NCI-H524 treated with DMSO at 0.1 percent for 48 hours (cell line): ENCODE measurements at regions not wholly inside any gene's neighbourhood (a gene's known extent, or its start where the extent isn't known, plus 50 kb on each side); places are given as distances from the start of the nearest gene placed in this dataset.

Experiments
- DNase-seq: peaks from one replicate; lab custom pipeline; 2025; lab: John Stamatoyannopoulos, UW

DNA sequence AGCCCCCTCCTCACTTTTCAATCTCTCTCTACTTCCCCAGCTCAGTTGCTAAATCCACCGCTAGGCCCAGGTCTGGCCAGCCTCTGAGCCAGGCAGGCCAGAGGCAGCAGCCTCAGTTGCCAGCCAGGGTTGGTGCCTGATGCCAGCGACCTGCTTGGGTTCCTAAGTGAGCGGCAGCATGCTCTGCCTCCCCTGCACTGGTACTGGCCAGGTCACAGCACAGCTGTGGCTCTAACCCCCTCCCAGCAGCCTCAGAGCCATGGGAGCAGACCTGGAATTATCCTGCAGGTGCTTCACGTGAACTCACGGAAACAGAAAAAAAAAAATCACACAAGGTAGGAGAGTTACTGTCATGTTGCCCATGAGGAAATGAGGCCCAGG, 82.5 kb upstream of the ATF3 start:
- DNase-seq = no peak

DNA sequence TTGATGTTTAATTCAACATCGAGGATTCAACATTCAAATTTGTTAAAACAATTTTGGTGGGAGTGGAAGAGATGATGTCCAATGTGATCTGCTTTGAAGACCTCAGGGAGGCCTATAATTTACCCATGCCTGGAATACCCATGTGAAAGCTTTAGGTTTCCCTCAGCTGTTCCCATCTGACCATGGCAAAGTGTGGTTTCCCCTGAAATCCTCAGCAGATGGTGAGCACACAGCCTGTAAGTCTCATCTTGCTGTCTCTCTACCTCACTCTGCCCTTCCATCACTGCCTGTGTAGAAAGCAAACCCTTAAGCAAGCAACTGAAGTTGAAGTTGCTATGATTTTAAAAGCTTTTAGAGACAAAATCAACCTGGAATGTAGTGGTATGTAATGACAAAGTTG, 80.1 kb upstream of the ATF3 start:
- DNase-seq = peak; percentile 47

DNA sequence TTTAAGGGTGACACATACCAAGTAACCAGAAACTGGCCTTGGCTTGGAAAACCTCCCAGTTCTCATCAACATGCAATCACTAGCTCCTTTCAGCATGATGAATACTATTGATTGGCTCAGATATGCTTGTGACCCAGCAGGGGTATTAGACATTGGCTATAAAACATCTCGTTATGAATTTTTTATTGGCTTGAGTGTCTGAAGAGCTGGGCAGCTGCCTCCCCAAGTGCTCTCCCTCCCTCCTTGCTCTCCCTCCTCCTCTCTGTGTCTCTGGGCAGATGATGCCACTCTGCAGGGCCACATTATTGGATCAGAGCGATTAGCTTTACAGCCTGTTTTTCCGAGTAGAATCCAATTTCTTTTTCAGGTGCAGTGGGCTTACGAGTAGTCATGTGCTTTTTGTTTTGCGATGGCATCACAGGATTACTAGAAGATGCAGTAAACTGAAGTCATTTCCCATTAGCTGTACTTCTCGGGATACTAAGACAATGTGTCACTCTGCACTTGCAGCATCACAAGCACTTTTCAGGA, 79.3 kb upstream of the ATF3 start:
- peak; percentile 89 for DNase-seq

DNA sequence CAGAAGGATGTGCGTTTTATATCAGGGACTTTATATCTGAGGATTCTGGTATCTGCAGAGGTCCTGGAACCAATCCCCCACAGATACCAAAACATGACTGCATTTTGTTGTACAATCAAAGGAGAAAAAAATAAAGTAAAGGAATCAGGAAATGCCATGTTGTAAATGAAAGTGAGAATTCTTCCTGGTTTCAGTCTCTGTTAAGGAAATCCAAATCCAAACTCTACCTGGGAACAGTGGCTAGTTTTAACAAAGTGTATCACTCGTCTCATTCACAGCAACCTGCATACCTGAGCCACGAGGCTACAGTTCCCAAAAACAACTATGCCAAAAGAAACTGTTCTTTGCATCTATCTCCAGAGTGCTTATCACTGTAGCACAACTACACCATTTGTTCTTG, 77.3 kb upstream of the ATF3 start:
- DNase-seq = no peak

DNA sequence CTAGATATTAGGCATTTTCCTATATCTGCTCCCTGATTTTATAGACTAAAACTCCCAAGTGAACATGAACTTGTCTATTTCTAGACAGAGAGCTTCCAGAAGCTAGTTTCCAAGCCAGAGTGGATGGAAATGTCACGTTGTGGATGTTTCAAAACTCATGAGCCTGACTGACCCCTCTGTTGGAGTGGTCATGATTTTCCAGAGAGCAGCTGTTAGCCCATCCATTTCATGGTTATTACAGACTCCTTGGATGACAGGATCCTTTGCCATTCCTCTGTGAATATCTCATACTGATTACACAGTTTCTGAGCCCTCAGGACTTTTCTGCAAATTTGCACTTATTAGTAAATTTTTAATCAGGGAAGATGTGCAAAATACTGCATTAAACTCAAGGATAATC, 76.8 kb upstream of the ATF3 start:
- no peak for DNase-seq

DNA sequence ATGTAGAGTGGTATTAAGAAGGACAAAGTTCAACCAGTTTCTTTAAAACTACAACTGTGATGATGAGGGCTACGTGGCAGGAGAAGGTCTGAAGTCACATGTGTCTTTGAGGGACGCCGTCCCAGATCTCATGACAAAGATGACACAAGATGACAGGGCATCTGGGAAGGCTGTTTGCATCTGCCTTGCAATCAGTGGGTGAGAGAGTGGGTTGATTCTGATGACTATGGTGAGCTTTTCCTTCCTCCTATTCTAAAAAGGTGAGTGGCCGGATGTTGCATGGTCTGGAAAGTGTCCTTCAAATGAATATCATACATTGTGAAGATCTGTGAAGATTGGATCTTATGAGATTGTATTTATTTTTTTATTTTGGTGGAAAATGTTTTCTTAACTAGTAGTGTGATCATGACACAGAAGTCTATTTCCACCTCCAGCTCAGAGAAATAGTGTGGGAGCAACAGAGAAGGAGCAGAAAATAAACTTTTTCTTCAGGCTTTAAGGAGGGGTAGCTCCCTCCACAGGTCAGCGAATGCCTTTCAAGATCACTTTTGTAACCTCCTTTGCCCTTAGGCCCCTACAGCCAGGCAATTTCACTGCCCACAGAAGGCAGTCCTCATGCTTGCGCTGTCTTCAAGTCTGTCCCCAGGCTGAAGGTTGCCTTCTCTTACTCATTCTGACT, 76.0 kb upstream of the ATF3 start:
- DNase-seq = no peak

DNA sequence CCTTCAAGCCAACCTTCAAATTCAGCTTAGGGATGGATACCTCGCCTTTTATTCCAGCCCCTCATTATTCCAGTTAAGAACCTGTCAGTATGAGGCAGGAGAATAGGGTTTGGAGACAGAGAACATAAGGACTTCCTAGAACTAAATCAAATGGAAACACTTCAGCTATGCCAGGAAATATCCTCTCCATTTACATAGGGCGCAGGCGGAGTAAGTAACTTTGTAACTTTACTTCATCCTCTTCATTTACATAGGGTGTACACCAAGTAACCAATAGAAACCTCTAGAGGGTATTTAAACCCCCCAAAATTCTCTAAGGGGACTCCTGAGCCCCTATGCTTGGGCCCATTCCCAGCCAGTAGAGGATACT, 75.4 kb upstream of the ATF3 start:
- DNase-seq = no peak

DNA sequence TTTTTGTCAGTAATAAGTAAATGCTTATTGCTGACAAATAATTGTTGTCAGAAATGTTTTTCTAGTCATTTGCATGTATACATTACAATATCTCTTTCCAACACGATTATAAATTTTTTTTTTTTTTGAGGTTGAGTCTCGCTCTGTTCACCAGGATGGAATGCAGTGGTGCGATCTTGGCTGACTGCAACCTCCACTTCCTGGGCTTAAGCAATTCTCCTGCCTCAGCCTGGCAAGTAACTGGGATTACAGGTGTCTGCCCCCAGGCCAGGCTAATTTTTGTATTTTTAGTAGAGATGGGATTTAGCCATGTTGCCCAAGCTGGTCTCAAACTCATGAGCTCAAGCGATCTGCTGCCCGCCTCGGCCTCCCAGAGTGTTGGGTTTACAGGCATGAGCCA, 72.0 kb upstream of the ATF3 start:
- no peak for DNase-seq

DNA sequence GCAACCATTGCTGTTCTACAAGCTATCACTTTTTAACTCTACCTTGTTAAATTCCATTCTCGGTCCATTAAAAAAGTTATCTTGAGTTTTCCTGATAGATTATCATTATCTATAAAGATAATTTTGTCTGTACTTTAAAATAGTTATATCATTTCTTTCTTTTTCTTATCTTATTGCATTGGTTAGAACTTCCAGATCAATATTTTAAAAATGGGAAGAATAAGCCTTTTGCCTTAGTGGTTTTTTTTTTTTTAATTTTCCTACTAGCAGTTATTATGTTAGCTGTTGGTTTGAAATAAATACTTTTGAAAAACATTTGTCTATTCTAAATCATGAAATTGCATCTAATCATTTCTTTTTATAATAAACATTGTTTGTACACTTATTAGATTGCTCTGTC, 71.0 kb upstream of the ATF3 start:
- DNase-seq = no peak

DNA sequence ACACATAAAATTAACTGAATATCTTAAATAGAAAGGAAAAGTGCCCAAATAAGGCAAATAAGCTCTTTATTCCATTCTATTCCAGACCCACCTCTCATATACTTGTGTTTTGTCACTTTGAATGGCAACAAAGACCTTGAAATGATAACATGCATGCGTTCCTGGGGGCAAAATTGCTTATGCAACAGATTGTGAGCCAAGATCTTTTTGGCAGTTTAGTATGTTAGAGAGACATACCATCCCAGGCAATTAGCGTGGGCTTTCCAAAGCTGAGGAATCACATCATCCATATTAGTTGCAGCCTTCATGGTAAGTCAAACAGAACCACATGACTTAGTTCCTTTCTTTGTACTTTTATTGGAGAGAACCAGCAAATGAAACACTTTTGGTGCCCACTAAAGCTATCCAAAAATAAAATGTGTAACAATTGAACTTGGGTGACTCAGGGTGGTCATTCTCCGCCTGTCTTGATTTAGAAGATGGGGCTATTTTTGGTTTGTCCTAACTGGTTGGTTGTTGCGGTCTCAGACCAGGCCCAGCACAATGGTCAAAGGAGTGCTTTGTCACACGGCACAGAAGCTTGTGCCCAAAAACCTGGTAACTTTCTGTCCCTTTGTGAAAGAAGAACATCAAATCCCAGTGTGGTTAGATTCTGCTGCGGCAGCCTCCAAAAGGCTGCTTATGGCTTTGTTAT, 68.7 kb upstream of the ATF3 start:
- DNase-seq = no peak

DNA sequence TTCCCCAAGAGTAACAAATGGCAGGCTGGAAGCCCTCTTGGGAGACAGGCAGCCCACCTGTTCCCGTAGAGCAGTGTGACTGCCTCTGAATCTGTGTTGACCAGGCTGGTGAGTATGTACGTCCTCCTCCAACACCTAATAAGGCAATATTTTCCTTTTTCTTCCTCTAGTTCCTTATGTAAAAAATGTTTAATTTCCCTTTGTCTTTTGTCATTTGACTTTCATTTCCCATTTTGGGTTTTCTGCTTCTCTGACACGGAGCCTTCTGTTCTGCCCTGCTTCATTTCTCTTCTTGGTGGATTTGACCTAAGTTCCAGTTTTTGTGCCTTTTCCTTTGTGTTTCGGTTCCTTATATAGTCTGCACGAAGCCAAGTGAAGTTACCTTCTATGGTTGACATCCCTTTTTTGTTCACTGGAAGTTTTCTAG, 65.8 kb upstream of the ATF3 start:
- no peak for DNase-seq

DNA sequence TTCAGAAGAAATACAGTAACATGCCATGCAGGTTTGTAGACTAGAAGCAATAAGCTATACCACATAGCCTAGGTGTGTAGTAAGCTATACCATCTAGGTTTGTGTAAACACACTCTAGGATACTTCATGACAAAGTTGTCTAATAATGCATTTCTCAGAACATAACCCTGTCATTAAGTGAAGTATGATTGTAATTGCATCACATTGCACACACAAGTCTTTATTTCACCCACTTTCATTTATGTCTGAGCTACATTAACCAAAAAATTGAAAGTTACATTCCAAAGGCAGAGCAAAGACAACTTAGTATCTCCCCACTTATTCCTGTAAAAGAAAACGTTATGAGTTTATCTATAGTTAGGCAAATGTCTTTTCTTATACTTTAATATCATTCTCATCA, 64.5 kb upstream of the ATF3 start:
- DNase-seq = no peak

DNA sequence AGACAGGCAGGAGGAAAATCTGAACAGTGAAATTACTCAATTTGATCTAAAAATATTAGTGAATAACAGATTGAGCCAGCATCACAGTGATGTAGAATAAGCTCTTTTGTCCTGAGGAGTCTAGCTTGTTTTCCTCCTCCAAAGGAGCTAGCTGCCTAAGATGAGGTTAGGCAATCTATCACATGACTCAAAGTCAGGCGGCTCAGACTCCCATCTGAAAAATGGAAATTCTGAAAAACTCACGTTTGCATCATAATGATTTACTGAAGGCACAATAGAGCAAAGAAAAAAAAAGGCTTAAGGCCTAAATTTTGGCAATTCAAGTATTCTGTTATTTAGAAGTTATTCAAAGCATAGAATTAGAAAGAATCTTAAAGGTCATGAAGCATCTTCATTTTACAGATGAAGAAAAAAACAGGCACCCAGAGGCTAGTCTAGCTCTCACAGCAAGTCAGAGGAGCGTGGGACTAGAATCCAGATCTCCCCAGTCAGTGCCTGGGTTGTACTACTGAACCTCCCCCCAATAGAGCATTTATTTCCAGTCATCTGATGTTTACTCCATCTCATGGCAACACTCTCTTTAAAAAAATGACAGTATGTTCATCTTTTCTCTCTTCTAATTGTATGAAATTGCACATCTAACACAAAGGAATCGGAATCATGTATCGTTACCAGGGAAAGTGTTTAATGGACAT, 62.5 kb upstream of the ATF3 start:
- DNase-seq = no peak

DNA sequence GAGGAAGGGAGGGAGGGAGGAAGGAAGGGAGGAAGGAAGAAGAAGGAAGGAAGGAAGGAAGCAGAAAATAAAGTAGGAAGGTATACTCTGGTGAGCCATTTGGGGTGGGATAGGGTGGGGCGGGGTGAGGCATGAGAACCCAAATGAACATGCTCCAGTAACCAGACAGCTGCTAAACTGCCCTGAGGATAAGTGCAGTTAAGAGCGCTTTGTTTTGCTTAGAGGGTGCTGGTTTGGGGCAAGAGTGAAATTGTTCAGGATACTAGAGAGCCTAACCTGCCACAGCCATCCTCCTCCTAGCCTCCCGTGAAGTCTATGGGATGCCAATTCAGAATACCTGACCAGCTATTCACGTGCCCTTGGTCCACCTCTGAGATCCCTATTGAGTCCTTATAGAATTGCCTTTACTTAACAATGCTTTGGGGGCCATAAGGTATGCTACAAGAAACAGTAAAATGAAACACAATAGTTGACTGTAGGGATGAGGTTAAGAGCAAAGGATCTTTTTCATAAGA, 59.0 kb upstream of the ATF3 start:
- no peak for DNase-seq

DNA sequence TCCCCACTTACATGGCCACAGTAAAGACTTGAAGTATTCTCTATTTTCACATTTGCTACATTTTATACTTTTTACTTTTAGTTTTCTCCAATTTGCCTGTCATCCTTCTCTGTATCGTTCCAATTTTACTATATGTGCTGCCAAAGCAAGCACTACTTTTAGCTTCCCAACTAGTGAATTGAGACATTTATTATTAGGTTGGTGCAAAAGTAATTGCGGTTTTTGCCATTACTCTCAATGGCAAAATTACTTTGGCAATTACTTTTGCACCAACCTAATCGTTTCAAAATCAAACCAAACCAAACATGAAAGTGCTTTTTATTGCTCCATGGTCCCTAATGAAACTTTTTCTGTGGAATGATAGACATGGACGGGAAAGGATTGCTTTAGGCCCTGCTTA, 56.6 kb upstream of the ATF3 start:
- DNase-seq = no peak

DNA sequence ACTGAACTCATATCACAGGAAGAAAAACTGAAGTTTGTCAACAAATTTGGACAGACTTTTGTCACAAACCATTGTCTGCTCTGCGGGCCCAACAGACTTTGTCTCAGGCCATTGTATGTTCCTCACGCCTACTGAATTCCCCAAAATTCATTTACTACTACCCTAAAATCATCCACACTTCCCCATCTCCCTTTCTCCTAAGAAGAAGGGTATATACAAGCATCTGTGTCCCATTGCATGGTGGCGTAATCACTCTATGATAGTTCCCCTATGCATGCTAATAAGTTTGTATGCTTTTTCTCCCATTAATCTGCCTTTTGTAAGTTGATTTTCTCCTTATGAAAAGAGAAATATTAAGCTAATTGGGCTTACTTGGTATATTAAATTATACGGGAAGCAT, 54.9 kb upstream of the ATF3 start:
- no peak for DNase-seq

DNA sequence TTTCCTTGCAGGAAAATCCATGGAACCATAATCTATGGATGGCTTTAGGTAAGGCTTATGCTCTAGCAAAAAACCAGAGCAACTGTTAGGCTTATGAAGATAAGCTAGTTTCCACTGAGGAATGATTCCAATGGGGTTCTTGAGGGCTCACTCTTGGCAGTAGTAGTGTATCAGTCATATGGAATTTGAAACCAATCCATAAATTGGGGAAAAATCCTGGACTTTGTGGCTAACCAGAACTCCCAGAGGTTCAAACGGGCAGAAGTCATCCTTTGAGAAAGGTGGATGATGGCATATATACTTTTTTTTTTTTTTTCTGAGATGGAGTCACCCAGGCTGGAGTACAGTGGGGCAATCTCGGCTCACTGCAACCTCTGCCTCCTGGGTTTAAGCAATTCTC, 54.2 kb upstream of the ATF3 start:
- no peak for DNase-seq

DNA sequence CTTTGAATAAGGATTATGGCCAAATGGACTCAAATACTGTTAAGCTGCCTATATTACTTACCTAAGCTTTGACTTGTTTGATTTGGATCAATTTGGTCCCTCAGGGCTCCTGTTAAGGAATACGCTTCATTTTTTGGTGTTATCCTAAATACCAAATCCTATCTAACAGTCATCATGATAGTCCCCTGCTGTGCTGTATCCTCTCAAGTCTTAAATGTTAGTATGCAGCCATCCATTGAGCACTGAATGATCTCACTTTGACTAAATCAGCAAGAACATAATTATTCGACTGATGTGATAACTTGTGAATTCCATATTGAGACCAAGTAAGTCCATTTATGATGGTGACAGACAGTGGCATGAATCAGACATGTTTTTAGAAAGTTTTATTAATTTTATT, 53.1 kb upstream of the ATF3 start:
- no peak for DNase-seq

DNA sequence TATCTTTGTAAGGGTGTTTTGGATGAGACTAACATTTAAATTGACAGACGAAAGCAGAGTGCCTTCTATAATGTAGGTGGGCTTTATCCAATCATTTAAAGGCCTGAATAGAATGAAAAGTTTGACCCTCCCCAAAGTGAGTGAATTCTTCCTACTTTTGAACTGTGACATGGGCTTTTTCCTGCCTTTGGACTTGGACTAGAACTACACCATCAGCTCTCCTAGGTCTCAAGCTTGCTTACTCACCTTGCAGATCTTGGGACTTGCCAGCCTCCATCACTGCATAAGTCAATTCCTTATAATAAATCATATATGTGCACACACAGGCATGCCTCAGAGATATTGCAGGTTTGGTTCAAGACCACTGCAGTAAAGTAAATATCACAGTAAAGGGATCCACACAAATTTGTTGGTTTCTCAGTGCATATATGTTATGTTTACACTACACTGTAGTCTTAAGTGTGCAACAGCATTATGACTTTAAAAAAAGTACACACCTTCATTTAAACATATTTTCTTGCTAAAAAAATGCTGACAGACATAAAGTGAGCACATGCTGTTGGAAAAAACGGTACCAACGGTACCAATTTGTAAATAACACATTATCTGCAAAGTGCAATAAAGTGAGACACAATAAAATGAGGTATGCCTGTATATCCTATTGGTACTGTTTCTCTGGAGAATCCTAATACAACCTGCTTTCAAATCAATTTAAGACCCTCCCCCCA, 51.6 kb upstream of the ATF3 start:
- no peak for DNase-seq

DNA sequence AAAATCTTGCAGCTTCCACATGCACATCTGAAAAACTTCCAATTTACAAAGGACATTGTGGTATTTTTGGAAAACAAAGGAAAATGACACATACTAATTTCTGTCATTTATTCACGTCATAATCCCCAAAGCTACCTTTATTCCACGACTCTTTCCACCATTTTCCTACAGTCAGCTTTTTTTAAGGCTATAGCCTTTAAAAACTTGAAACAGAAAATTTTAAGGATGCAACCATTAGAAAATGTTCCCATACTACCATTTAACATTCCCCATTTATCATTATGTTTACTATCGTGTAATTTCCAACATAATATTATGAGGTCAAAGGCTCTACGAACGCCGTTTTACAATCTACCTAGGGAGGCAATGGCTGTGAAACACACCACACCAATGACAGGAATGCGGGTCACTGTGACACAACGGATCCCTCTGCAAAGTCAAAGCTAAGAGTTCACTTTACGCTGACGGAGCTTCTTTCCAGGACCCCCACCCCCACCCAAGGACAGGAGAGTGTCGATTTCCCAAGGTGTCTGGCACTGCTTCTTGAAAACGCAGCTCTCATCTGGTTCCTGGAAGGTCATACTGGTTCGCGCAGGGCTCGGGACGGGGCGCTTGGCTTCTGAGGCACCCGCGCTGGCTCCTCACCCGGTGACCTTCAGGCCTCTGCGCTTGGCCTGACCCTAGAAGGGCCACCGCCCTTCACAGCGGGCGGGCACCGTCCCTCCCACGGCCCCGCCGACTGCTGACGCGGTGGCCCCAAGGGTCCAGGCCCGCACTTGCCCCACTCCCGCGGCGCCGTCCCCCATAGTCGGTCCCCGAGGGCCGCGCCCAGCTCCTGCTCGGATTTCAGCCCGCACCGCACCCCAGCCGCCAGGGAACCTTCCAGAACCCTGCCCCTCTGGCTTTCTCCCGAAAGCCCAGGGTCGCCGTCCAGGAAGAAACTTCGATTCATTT, 50.5 kb upstream of the ATF3 start:
- no peak for DNase-seq
